Psoas muscle (tissue), 7 donors: ENCODE measurements at regions not wholly inside any gene's neighbourhood (a gene's known extent, or its start where the extent isn't known, plus 50 kb on each side); places are given as distances from the start of the nearest gene placed in this dataset.

Experiments
- ATAC-seq, 4 donors: fragments of 200-7000 bp; cut with Tn5 transposase; one replicate each; pipeline ENCODE4 v1.9.1; 2020; ENCODE audit warnings: moderate library complexity in 3 of 4, mild to moderate bottlenecking in 2 of 4
- DNase-seq, 2 donors: peaks; one replicate each; pipeline ENCODE4 v3.0.0-alpha.2; 2020
- H3K27ac ChIP-seq: fragments of 200-600 bp; one replicate; pipeline ENCODE4 v1.8.0; 2022
- H3K27me3 ChIP-seq, 3 donors: fragments of 200-600 bp in 1 of 3; one replicate each; pipeline versions ENCODE4 v1.6.1 to v1.8.0; 2013 to 2022; ENCODE audit warnings: low read length in 2 of 3, mild to moderate bottlenecking in 2 of 3, moderate library complexity in 1 of 3; ENCODE audit not compliant: insufficient read depth in 3 of 3
- H3K36me3 ChIP-seq, 2 donors: fragments of 200-600 bp in 1 of 2; one replicate each; pipeline versions ENCODE4 v1.6.1 to v1.8.0; 2013 to 2022; ENCODE audit warnings: low read depth in 1 of 2, mild to moderate bottlenecking in 1 of 2, moderate library complexity in 1 of 2; ENCODE audit not compliant: insufficient read depth in 1 of 2
- H3K4me1 ChIP-seq: fragments of 200-600 bp; one replicate; pipeline ENCODE4 v1.8.0; 2022
- H3K4me3 ChIP-seq: fragments of 200-600 bp; one replicate; pipeline ENCODE4 v1.8.0; 2022; ENCODE audit warnings: mild to moderate bottlenecking
- H3K9me3 ChIP-seq: fragments of 200-600 bp; one replicate; pipeline ENCODE4 v1.8.0; 2022
- WGBS, 3 donors: extraction: QIAGEN DNeasy Blood & Tissue Kit; methylation state at CpG; one replicate each; pipeline versions ENCODE4 v1.1.6 to v1.1.7; 2013; 5-methylcytosine and 5-hydroxymethylcytosine counted together
- intact Hi-C, 2 donors: fragments of 100-400 bp; cut with DNase I; formaldehyde crosslinking; loops; one replicate each; pipeline versions ENCODE4 v1.11.0 to v1.14.2; 2022
- TF ChIP-seq, protein P1 (sequence below): fragments of 200-600 bp; IDR thresholded peaks from one replicate; pipeline ENCODE4 v1.8.0; 2022; ENCODE audit warnings: antibody characterized with exemption
- donor health status: healthy with polysubstance abuse.
- donor health status: DM: no; HTN: no; CAD: no; lungs with moderate emphysema.
- donor health status: Bipolar disorder and iron deficiency.
- donor health status: healthy.
- donor health status: DM: yes; HTN: yes; CAD: no.
- donor health status: DM: no; HTN: no; CAD: no.
- donor health status: DM: yes; HTN: yes; CAD: no.

- intact Hi-C loops = no loop called here
- Histone ChIP-seq H3K27ac (no peak overlapping the region), H3K36me3 (no peaks in the 10 kb centered on the region), H3K27me3 (no peaks in the 10 kb centered on the region), H3K9me3 (no peaks in the 10 kb centered on the region), H3K4me3 (no peak overlapping the region), H3K4me1 (no peaks in the 10 kb centered on the region)
- TF ChIP-seq, protein P1, sequence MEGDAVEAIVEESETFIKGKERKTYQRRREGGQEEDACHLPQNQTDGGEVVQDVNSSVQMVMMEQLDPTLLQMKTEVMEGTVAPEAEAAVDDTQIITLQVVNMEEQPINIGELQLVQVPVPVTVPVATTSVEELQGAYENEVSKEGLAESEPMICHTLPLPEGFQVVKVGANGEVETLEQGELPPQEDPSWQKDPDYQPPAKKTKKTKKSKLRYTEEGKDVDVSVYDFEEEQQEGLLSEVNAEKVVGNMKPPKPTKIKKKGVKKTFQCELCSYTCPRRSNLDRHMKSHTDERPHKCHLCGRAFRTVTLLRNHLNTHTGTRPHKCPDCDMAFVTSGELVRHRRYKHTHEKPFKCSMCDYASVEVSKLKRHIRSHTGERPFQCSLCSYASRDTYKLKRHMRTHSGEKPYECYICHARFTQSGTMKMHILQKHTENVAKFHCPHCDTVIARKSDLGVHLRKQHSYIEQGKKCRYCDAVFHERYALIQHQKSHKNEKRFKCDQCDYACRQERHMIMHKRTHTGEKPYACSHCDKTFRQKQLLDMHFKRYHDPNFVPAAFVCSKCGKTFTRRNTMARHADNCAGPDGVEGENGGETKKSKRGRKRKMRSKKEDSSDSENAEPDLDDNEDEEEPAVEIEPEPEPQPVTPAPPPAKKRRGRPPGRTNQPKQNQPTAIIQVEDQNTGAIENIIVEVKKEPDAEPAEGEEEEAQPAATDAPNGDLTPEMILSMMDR = no peak
- WGBS, 3 donors = 69 to 73% (median 69%) methylated on average over 4 of the region's 4 CpGs
- ATAC-seq (no peak), DNase-seq (no peak)
Measured at GRCh38 chr5:167063116-167063515, 1228.3 kb upstream of the WWC1 start.

DNA sequence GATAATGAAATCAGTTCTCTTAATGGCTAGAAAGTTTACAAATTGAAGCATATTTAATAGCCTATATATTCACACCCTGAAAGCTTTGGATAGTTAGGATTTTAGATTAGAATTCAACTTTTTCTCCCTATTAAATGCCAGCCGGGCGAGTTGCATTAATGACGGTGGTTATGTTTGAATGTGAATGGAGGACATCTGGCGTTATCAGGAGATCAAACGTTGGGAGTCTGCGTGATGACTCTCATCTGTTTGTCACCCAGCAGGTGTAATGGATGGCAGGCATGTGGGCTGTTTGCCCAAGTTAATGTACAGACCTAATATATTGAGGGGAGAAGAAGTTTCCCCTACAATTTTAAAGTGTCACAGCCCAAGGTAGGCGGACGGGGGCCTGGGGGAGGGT lies 1227.7 kb upstream of the WWC1 start:
- Histone ChIP-seq H3K9me3 (no peaks in the 10 kb centered on the region), H3K4me1 (no peaks in the 10 kb centered on the region), H3K27me3 (no peaks in the 10 kb centered on the region), H3K36me3 (no peaks in the 10 kb centered on the region), H3K4me3 (no peak overlapping the region), H3K27ac (no peak overlapping the region)
- TF ChIP-seq, protein P1 = no peak
- DNase-seq (no peak), ATAC-seq (no peak)
- WGBS, 3 donors = 64 to 73% (median 72%) methylated on average over 8 of the region's 8 CpGs
- intact Hi-C loops = no loop called here

GRCh38 chr5:167064198-167064776 lies 1227.2 kb upstream of the WWC1 start:
- TF ChIP-seq, protein P1 = no peak
- Histone ChIP-seq H3K27ac (no peak overlapping the region), H3K4me3 (no peak overlapping the region), H3K27me3 (no peaks in the 10 kb centered on the region), H3K36me3 (no peaks in the 10 kb centered on the region), H3K4me1 (no peaks in the 10 kb centered on the region), H3K9me3 (no peaks in the 10 kb centered on the region)
- DNase-seq = no peak
- ATAC-seq = no peak
- intact Hi-C loops = no loop called here
- WGBS, 3 donors = 55 to 60% (median 56%) methylated on average over 13 of the region's 13 CpGs

DNA sequence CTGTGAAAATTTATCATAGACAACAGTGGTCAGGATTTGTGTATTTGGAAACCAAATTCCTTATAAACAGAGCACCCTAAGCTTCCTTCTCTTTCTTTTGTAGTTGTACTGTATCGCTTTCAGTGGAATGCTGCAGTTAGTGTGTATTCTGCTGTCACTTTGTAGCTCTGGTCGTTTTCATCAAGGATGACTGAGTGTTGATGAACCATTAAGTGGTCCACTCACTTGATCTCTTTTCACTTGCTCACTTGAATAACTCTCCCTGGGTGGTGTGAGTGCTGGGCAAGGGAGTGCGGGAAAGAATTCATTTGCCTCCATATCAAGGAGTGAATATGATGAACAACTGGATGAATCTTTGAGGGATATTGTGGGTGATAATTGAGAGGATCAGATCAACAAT lies 1225.7 kb upstream of the WWC1 start:
- Histone ChIP-seq H3K4me3 (no peak overlapping the region), H3K4me1 (no peaks in the 10 kb centered on the region), H3K9me3 (no peaks in the 10 kb centered on the region), H3K27me3 (no peaks in the 10 kb centered on the region), H3K36me3 (no peaks in the 10 kb centered on the region), H3K27ac (no peak overlapping the region)
- 63 to 70% (median 66%) methylated on average over 3 of the region's 3 CpGs for WGBS, 3 donors
- DNase-seq = no peak
- ATAC-seq = no peak
- intact Hi-C loops = no loop called here
- TF ChIP-seq, protein P1 = no peak

DNA sequence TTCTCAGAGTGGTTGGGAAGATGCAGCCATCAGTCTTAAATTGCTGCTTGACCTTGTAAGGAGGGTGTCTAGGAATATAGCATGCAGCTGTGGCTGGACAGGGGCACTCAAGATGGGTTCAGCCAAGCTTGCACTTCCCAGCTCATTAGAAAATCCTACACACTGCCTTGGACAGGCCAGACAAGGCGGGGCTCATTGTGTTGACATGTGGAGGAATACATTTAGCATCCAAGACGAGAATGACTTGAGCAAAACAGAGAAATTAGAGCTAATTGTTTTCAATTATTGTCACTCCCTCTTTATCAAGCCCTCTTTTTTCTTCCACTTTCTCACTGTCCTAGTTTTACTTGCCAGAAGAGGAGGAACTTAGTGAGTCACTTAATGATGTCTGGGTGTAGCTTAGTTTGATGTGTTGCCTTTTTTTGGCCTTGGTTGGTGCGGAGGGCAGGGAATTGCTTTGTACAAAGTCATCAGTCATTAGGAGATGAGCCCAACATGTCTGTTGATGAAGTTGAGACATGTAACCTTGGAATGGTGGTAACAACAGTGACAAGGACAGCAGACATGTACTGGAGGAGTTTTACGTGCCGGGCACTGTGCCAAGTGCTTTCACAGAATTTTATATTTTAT lies 1219.3 kb upstream of the WWC1 start:
- WGBS, 3 donors = 64 to 68% (median 67%) methylated on average over 5 of the region's 5 CpGs

More for the DNA sequence above, 1219.3 kb upstream of the WWC1 start:
- DNase-seq (no peak), ATAC-seq (no peak)
- TF ChIP-seq, protein P1 = no peak
- no peaks in the 10 kb centered on the region for H3K4me1 ChIP-seq
- no peaks in the 10 kb centered on the region for H3K36me3 ChIP-seq
- no peak overlapping the region for H3K27ac ChIP-seq
- H3K27me3 ChIP-seq = no peaks in the 10 kb centered on the region
- H3K4me3 ChIP-seq = no peak overlapping the region
- H3K9me3 ChIP-seq = no peaks in the 10 kb centered on the region
- intact Hi-C loops = no loop called here
